ENCODE measurements at regions not wholly inside any gene's neighbourhood (a gene's known extent, or its start where the extent isn't known, plus 50 kb on each side); places are given as distances from the start of the nearest gene placed in this dataset.

- TF ChIP-seq POLR2A (IDR thresholded peaks at IDR 0.05; ENCODE audit: low read length) (no peak), GATA1 (IDR thresholded peaks at IDR 0.05; ENCODE audit: low read depth, low read length) (no peak)
Measured at GRCh38 chr21:35338881-35339632, 290.0 kb upstream of the RUNX1 start.

All from erythroblast (primary cell).